ENCODE measurements at regions not wholly inside any gene's neighbourhood (a gene's known extent, or its start where the extent isn't known, plus 50 kb on each side); places are given as distances from the start of the nearest gene placed in this dataset.

DNA sequence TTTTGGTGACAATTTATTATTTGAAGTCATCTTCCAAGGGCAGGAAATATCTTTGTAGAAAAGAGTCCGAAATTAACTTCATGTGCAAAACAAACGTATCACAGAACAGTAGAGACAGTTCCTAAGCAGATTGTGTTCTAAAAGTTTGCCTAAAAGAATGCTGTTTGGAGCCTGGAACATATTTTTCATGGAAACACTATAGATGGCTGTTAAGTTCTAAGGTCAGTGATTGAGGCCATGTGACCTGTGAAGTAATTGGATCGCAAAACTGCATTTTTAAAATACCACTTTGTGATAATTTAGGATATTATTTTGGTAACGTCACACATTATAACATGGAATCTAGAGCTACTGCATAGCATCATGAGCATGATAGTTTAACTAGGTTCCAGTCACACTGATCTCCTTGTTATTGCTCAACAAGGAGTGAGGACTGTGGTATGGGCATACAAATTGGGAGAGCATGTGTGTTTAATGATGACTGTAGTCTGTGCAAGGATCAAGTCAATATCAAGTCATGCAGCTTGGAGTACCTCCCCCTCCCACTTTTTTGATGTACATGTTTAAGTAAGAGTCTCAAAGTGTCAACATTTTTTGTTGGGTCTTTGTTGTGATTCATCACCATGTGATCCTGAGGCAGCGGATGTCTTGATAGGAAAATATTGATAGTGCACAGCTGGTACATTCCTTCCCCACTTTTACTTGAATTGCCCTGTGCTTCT, 609.3 kb upstream of the CITED2 start:
- no peaks in the 10 kb centered on the region for H3K27me3 ChIP-seq (ENCODE audit: insufficient read depth, low read depth, low read length)
- no peaks in the 10 kb centered on the region for H4K20me1 ChIP-seq (ENCODE audit: insufficient read depth)
- no peaks in the 10 kb centered on the region for H3F3A ChIP-seq (ENCODE audit: insufficient read depth, low read length, poor library complexity, severe bottlenecking)
- no peak overlapping the region for H3K4me3 ChIP-seq (ENCODE audit: low read length)
- no peak overlapping the region for H3K4me2 ChIP-seq (ENCODE audit: low read length)
- H3K36me3 ChIP-seq (ENCODE audit: insufficient read depth, low read length), result no peaks in the 10 kb centered on the region
- no peak overlapping the region for H2AFZ ChIP-seq (ENCODE audit: low read depth, low read length)
- H3K9me2 ChIP-seq (ENCODE audit: insufficient read depth, low read length), result no peaks in the 10 kb centered on the region
- no peaks in the 10 kb centered on the region for H3K79me2 ChIP-seq (replicated peaks; ENCODE audit: insufficient read depth, low read length)
- no peaks in the 10 kb centered on the region for H3K9me3 ChIP-seq (ENCODE audit: low read length)
- no peak for TF ChIP-seq EZH2 (IDR thresholded peaks at IDR 0.05; ENCODE audit: borderline replicate concordance, insufficient read depth, low read length, poor library complexity, severe bottlenecking)
- no peak for TF ChIP-seq SMC3 (conservative IDR thresholded peaks at IDR 0.05; ENCODE audit: poor library complexity)
- TF ChIP-seq POLR2AphosphoS5 (IDR thresholded peaks at IDR 0.05), result no peak
- TF ChIP-seq, protein P1, sequence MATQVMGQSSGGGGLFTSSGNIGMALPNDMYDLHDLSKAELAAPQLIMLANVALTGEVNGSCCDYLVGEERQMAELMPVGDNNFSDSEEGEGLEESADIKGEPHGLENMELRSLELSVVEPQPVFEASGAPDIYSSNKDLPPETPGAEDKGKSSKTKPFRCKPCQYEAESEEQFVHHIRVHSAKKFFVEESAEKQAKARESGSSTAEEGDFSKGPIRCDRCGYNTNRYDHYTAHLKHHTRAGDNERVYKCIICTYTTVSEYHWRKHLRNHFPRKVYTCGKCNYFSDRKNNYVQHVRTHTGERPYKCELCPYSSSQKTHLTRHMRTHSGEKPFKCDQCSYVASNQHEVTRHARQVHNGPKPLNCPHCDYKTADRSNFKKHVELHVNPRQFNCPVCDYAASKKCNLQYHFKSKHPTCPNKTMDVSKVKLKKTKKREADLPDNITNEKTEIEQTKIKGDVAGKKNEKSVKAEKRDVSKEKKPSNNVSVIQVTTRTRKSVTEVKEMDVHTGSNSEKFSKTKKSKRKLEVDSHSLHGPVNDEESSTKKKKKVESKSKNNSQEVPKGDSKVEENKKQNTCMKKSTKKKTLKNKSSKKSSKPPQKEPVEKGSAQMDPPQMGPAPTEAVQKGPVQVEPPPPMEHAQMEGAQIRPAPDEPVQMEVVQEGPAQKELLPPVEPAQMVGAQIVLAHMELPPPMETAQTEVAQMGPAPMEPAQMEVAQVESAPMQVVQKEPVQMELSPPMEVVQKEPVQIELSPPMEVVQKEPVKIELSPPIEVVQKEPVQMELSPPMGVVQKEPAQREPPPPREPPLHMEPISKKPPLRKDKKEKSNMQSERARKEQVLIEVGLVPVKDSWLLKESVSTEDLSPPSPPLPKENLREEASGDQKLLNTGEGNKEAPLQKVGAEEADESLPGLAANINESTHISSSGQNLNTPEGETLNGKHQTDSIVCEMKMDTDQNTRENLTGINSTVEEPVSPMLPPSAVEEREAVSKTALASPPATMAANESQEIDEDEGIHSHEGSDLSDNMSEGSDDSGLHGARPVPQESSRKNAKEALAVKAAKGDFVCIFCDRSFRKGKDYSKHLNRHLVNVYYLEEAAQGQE (IDR thresholded peaks at IDR 0.05; ENCODE audit: borderline replicate concordance), result no peak
- no peak for TF ChIP-seq EP300 (conservative IDR thresholded peaks at IDR 0.05; ENCODE audit: poor library complexity, severe bottlenecking)
- TF ChIP-seq, protein P2, sequence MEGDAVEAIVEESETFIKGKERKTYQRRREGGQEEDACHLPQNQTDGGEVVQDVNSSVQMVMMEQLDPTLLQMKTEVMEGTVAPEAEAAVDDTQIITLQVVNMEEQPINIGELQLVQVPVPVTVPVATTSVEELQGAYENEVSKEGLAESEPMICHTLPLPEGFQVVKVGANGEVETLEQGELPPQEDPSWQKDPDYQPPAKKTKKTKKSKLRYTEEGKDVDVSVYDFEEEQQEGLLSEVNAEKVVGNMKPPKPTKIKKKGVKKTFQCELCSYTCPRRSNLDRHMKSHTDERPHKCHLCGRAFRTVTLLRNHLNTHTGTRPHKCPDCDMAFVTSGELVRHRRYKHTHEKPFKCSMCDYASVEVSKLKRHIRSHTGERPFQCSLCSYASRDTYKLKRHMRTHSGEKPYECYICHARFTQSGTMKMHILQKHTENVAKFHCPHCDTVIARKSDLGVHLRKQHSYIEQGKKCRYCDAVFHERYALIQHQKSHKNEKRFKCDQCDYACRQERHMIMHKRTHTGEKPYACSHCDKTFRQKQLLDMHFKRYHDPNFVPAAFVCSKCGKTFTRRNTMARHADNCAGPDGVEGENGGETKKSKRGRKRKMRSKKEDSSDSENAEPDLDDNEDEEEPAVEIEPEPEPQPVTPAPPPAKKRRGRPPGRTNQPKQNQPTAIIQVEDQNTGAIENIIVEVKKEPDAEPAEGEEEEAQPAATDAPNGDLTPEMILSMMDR (IDR thresholded peaks at IDR 0.05; ENCODE audit: poor library complexity, severe bottlenecking), result no peak
- TF ChIP-seq RAD21 (conservative IDR thresholded peaks at IDR 0.05), result no peak
- TF ChIP-seq MXI1 (conservative IDR thresholded peaks at IDR 0.05; ENCODE audit: poor library complexity, severe bottlenecking), result no peak
- H3K27ac ChIP-seq (ENCODE audit: low read length), result no peak overlapping the region
- H3K9ac ChIP-seq (ENCODE audit: low read length), result no peak overlapping the region

DNA sequence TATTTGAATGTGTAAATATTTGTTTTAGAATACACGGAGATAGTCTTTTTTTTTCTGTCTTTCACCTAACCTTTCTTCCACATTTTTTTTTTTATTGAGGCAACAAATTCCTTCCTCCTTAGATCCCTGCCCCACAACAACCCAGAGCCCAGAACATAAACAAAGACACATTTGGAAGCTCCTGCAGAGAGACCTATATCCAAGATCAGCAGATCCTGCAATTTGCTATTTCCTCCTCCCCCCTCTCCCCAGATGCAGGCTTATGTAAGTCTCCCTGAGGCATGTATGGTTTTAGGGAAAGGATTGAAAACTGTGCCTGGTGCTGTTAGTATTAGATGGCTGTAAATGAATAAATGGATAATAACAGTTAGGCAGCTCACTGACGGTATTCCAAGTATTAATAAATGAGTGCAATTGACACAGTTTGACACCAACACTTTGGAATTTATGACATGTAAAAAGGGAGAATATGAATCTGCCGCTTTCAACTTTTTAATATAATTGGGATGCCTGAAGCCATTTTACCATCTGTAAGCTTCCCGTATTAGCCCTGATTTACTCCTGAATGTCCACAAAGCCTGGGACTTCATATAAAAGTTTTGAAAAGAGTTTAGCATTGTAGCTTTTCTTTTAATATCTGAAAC, 608.3 kb upstream of the CITED2 start:
- Histone ChIP-seq H4K20me1 (ENCODE audit: insufficient read depth) (no peaks in the 10 kb centered on the region), H3K4me3 (ENCODE audit: low read length) (no peak overlapping the region), H3F3A (ENCODE audit: insufficient read depth, low read length, poor library complexity, severe bottlenecking) (no peaks in the 10 kb centered on the region), H3K9ac (ENCODE audit: low read length) (no peak overlapping the region), H3K27ac (ENCODE audit: low read length) (no peak overlapping the region), H3K79me2 (replicated peaks; ENCODE audit: insufficient read depth, low read length) (no peaks in the 10 kb centered on the region), H2AFZ (ENCODE audit: low read depth, low read length) (no peak overlapping the region), H3K27me3 (ENCODE audit: insufficient read depth, low read depth, low read length) (no peaks in the 10 kb centered on the region), H3K9me2 (ENCODE audit: insufficient read depth, low read length) (no peaks in the 10 kb centered on the region), H3K36me3 (ENCODE audit: insufficient read depth, low read length) (no peaks in the 10 kb centered on the region), H3K4me2 (ENCODE audit: low read length) (no peak overlapping the region), H3K9me3 (ENCODE audit: low read length) (no peaks in the 10 kb centered on the region)
- TF ChIP-seq SMC3 (conservative IDR thresholded peaks at IDR 0.05; ENCODE audit: poor library complexity) (no peak), RAD21 (conservative IDR thresholded peaks at IDR 0.05) (no peak), EP300 (conservative IDR thresholded peaks at IDR 0.05; ENCODE audit: poor library complexity, severe bottlenecking) (no peak), MXI1 (conservative IDR thresholded peaks at IDR 0.05; ENCODE audit: poor library complexity, severe bottlenecking) (no peak), POLR2AphosphoS5 (IDR thresholded peaks at IDR 0.05) (no peak), EZH2 (IDR thresholded peaks at IDR 0.05; ENCODE audit: borderline replicate concordance, insufficient read depth, low read length, poor library complexity, severe bottlenecking) (no peak), TAF1 (IDR thresholded peaks at IDR 0.05; ENCODE audit: low read depth) (no peak)
- TF ChIP-seq, protein P2 (IDR thresholded peaks at IDR 0.05; ENCODE audit: poor library complexity, severe bottlenecking), result no peak
- TF ChIP-seq, protein P1 (IDR thresholded peaks at IDR 0.05; ENCODE audit: borderline replicate concordance), result no peak

Measured in neural cell (in vitro differentiated cells).